Hypothalamus (tissue), 51 donors: ENCODE measurements at regions not wholly inside any gene's neighbourhood (a gene's known extent, or its start where the extent isn't known, plus 50 kb on each side); places are given as distances from the start of the nearest gene placed in this dataset.
"Not testable (repeated sequence)": the region's sequence is repeated elsewhere in the genome, so short reads cannot be mapped to it uniquely, and the experiment has no call there.

ENCODE experiments used
- DNase-seq, 51 donors: peaks; one replicate each; lab custom pipeline; 2025; lab: John Stamatoyannopoulos, UW

DNA sequence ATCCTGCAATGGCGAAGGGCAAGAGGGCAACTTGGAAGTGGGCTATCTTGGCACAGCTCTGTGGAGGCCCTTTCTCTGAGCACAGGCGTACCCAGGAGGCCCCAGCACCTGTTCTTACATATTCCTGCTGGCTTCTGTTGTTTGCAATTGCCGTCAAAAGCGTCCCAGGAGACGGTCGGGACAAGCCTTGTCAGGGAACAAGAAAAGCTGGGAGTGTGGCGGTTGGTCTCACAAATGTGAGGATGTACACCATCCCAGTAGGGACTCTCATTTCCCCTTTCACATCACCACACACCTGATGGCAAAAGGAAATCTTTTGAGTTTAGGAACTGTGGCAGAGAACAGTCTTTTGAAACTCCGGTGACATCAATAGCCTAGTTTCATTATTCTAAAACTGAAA, 94.7 kb upstream of the EFEMP1 start:
- peak in 2 of 51 donors; percentile 1 to 3 for DNase-seq

DNA sequence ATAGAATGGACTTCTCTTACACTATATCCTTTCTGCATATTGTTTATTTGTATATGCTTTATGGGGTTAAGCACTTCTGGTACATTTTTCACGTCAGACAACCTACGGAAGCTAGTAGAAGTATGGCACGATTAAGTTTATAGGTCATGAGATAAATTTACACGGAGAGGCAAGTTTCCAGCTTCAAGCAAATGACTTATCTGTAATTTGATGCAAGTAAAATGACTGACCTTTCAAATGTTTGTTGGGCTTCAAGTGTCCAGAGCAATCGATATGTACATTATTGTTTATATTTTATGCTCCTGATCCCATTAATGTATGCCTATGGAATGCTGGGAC, 97.5 kb upstream of the EFEMP1 start:
- no peak for DNase-seq

DNA sequence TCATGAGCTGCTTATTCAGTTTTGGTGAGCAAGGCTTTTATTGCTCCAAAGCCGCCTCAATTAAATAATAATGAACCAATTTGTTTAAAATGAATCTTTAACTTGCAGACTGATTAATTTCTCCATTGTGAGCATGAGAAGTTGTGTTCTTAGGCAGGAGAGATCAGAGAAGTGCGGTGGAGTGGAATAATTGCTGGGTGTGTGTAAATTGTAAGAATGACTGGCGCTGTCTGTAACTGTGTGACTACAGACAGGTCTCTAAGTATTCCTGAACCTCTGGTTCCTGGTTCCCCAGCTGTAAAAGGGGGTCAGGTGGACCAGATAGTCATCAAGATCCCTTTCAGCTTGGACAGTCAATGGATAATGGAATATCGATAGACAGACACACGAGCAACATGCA, 98.0 kb upstream of the EFEMP1 start:
- DNase-seq: no peak

DNA sequence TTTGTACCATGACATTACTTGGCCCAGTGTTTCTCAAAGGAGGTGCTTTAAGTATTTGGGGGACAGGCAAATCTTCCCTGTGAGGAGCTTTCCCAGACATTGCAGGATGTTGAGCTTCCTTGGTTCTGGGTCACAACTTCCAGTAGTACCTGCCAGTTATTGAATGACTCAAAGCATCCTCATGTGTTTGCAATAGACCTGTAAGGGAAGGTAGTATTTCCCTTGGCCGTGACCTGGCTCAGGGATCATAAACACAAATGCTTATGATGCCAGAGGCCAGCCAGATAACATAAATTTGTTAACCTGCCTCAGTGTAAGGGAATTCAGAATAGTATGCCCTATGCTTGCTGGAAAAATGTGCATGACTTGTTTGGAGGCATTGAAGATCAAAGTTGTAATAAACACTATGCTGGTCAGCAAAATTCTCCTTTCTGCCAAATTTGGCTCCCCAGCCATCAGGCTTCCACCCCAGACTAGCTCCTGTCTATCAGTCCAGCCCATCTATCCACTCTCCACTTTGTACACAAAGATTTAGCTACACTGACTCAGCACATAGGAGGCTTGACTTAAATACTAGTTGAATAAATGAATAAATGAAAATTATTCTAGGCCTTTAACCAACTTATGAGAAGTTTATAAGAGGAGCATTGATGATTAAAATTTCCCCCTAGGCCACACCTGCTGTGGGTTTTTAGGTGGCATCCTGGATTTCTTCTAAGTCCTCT, 102.0 kb upstream of the EFEMP1 start:
- no peak for DNase-seq

DNA sequence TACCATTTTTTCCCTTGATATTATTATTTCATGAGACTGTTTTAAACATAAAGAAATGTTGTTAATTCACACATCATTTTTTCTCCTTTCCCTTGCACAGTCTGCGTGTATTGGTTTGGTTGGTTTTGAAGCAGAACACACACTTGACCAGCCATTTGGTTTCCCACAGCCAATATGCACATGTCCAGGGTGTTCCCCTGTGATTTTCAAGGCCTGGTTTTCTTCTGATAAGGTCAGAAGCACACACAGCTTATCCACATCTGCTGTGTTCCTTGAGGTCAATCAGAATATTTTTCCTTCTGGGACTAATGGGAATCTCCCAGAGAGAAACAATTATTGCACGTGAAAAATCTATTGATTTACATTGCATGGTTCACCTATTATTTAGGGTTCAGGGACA, 103.2 kb upstream of the EFEMP1 start:
- no peak for DNase-seq

DNA sequence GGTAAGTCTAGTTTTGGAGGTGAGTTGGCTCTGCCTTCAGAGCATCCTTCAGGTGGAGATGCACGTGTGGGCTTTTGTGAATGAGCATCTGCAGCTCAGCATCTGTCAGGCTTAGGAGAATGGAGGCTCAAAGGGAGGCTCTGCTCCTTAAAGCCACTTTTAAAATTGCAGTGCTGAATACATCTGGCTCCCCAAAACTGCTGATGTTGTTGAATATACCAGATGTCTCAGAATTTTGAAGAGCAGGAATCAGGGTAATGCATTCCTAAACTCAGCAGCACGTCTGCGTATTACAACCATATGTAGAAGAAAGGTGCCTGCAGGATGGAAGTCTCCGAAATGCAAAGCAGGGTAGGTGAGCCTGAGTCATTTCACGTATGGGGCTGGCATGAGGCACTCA, 106.5 kb upstream of the EFEMP1 start:
- no peak for DNase-seq

DNA sequence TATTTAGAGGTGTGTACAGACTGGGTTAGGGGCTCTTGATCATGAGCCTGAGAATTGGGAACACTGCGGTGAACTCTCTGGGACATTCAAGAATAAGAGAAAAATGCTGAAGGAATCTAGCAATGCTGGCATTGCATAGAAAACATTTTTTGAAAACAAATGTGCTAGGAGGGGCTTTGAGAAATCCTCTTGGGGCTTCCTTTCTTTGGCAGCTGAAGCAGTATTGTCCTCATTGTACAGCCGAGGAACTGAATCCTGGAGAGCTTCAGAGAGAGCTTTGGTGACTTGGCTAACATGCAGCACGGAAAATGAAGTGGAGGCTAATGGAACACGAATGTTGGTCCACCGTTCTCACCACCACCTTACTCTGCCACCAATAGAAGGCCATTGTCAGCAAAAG, 107.3 kb upstream of the EFEMP1 start:
- no peak for DNase-seq

DNA sequence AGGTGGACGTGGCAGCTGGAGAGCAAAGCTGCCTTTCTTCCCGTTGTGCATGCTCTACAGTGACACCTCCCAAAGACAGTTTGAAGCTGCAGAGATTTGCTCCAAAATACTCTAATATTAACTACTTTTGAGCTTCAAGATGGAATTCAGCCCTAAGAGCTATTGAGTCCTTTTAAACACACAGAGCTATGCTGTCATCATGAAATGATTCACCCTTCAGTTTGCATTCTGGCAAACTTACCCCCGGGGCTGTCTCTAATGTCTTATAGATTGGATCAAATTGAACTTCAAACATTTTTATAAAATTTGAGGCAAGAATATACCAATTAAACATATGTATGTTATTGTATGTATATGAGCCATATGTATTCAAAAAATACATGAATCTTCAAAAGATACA, 110.7 kb upstream of the EFEMP1 start:
- no peak for DNase-seq

DNA sequence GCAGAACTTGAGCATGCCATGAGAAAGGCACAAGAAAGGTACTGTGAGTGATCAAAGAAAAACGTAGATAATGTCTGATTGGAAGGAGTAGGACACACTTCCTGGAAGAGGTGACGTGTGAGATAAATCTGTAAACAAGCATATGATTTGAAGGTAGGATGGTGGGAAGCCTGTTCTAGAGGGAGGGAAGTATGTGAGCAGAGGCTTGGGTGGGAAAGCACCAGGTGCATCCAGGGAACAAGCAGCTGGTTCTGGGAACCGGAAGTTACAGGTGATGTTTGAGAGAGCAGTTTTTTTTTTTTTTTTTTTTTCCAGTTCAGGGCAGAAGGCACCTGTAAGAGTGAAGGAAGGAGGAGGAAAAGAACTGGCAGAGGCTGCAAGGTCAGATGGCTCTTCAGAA, 116.6 kb upstream of the EFEMP1 start:
- DNase-seq: no peak

DNA sequence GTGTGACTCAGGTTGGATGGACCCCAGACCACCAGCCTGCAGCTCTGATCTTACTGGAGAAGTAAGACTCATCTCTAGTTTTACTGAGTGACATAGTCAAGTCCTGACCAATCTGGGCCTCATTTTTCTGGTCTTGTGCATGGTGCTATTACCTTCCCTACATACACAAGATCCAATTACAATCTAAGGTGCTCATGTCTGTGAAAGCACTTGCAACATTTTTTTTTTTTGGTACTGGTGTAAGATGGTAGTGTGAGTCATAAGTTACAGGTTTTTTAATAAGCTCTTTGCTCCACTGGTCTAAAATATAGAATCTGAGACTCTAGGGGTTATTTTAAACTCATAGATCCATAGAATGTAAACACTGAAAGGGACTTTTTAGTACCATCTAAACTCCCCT, 117.3 kb upstream of the EFEMP1 start:
- no peak for DNase-seq

DNA sequence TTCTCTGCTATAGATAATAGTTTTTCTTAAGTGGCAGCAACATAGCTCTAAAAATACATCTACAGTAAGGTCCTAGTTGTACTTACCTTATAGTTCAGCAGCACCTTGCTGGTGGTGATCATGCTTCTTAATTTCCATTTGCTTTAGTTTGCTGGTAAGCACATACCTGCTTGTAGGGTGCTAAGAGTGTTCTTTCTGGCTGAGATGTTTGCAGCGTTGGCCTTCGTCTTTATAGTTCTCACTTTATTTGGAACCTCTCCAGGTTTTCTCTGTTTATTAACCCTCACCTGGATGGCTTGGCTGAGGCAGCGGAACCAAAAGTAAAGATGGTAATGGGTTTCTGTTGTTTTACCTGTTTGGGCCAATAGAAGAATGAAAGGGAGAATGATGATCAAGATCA, 123.6 kb upstream of the EFEMP1 start:
- DNase-seq: no peak

DNA sequence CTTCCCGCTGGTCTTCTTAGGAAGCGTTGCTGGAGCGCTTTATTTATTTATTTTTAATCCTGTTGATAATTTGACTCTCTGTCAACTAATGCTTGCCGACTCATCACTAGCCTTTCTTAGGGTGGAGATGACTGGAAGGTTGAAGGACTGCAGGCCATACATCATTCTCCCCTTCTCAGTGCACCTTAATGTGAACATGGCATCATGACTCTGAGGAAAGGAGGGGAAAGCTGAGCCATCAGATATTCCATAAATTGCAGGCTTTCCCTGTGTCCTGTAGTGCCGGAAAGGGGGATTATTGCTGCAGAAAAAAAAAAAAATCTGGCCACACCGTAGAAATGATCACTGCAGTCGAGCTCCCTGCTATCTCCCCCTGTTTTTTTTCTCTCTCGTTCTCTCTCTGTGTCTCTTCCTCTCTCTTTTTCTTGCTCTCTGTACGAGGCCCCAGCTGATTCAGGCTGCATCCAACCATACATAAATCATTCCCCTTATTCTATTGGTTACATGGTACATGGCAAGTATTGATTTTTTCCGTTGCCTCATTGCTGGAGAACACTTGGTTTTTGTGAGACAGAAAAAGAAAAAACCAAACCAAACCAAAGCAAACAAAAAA, 125.8 kb upstream of the EFEMP1 start:
- DNase-seq: no peak

DNA sequence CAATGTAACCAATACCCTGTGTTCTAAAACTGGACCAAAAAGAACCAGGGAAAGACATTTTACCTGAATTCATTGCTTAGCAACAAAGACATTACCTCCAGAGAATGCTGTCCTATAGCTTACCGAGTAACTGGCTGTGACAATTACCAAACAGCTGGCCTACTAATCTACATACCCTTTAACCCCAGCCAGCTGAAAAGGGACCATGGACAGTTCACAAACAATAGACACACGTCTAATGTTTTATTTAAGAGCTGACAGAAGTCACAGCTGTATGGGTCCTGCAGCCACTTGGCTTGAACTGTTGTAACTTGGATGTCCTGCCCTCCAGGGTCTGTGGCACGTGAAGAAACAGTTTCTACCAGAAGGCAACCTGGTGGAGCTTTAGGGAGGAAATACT, 130.1 kb upstream of the EFEMP1 start:
- DNase-seq: no peak

DNA sequence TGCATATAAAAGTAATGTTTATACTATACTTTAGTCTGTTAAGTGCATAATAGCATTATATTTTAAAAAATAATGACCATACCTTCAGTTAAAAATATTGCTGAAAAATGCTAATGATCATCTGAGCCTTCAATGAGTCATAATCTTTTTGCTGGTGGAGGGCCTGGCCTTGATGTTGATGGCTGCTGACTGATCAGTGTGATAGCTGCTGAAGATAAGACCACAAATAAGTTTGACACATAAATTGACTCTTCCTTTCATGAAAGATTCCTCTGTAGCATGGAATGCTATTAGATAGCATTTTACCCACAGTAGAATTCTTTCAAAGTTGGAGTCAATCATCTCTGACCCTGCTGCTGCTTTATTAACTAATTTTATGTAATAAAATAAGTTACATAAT, 128.4 kb upstream of the CCDC85A start:
- DNase-seq: no peak

DNA sequence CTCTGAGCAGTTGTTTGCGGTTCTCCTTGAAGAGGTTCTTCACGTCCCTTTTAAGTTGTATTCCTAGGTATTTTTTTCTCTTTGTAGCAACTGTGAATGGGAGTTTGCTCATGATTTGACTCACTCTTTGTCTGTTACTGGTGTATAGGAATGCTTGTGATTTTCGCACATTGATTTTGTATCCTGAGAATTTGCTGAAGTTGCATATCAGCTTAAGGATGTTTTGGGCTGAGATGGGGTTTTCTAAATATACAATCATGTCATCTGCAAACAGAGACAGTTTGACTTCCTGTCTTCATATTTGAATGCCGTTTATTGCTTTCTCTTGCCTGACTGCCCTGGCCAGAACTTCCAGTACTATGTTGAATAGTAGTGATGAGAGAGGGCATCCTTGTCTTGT, 122.5 kb upstream of the CCDC85A start:
- DNase-seq: not testable (repeated sequence)

DNA sequence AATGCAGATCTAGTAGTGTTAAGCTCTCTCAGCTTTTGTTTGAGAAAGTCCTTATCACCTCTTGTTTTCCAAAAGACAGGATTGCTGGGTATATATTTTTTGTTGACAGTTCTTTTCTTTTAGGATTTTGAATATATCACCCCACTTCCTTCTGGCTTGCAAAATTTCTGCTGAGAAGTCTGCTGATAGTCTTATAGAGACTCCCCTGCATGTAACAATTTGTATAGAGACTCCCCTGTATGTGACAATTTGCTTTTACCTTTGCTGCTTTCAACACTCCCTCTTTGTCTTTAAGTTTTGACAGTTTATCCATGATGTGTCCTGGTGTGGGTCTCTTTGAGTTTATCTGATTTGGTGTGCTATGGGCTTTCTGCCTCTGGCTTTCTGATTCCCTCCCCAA, 115.0 kb upstream of the CCDC85A start:
- DNase-seq: no peak

DNA sequence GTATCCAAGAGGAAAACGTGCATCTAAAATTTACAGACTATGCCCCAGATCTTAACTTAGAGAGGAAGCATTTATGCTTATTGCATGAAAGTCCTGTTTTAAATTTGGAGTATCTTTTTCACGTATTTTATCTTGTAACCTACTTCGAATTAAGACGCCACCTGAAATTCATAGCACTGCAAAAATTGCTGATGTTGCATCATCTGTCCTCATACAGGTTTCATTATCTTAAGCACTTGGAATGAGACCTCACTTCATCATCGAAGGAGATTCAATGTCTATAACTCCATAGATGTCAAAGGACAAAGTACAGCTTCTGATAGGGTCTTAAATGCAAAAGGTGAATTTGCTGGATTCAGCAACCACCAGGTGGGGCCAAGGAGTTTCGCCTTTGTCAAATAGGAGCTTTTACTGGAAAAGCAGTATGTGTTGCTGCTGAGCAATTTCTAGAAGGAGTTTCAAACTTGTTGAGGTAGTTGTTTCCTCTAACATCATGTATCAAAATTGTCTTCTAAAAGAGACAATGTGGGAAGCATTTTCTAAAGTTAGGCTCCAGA, 106.4 kb upstream of the CCDC85A start:
- DNase-seq: peak in 8 of 51 donors; percentile 1 to 35 (median 2)

DNA sequence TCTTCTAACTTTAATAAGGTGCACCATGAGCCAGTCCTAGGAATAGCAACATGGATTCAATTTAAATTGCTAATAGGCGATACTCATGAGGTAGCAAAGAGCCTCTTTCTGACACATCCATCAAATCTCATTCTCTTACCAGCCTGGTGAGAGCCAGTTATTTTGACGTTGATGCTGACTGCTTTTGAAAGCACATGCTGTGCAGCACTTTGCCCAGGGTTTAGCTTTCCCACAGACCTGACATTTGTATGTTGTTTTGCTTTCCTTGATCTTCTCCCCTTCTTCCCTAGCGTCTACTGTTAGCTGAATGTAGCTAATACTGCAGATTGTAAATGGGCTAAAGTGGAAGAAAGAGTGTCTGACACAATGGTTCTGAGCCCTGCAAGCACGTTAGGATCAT, 101.1 kb upstream of the CCDC85A start:
- no peak for DNase-seq

DNA sequence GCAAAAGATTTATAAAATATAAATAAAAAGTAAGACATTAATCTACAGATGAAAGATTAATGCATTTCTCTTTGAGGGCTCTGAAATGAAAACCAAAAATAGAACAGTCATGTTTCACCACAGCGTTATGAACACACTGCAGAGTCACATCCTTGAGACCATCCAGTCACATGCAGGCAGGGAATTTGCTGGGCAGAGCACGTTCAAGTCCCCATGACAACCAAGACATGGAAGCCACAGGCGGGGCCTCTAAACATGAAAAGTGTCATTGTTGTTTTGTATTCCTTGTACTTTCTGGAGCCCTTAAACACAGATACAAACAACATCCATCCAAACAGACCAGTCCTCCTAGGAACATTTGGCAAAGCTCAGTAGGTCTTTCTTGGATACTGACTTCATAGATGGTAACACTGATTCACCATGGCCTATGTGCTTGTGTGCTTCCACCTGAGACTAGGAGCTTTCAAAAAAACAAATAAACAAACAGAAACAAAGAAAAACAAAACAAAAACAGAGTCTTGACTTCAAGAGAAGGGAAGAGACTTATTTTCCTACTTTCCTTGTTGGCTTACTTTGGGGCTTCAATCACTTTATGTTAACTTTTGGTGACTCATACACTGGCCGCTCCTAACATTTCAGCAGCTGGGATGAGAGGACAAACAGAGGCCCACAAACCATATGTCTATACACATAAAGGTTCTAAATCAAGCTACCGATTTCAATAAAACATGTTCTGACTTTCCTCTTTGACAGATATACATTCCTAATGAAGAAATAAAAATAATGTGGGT, 99.5 kb upstream of the CCDC85A start:
- peak in 1 of 51 donors; percentile 4 for DNase-seq

DNA sequence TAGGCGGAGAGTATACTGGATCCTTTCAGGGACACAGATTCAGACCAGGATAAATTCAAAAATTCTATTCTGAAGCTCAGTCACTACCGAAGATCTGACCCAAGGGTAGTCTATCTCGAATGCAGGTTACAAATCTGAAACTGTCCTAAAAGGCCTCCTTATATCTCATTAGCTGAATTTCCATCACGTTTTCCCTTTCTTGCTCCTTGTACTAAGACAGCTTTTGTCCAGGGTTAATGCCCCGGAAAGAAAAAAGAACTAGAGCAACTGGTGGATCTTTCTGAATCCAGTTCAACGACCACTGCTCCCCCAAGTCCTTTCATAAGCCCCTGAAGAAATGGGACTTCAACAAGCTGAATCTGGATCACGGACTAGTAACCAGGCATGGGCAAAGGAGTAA, 97.5 kb upstream of the CCDC85A start:
- no peak for DNase-seq

DNA sequence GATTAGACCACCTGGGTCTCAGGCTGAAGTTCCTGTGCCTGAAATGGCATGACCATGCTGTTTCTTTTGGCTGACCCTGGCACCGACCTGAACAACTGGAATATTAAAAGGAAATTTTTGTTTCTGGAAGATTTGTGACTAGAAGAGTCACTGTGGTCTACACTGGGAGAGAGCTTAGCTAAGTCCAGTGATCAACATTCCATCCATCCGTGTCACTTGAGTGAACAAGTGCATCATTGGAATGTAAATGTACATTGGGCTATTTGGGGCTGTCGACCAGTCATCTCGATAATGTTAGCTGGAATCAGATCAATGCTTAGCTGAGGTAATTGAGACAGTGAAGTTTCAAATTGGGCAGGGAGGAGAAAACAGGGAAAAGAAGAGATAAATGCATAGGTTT, 95.4 kb upstream of the CCDC85A start:
- DNase-seq: no peak

DNA sequence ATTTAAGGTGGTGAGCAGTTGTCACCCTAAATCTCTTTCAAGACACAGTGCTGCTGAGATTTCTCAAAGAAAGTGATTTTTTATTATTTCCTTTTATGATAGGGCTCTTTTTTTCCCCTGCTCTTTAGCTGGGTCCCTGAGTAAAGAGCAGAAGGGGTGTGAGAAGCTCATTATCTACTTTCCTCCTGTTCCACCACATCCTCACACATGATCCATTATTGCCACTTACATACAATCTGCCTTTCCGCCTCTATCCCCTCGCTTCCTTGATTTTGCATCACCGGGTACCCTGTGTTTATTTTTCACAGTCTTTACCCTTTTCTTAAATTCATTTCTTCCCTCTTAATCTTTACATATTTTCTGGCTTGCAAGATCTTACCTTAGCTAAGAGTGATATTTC, 93.9 kb upstream of the CCDC85A start:
- no peak for DNase-seq
